ENCODE measurements at regions not wholly inside any gene's neighbourhood (a gene's known extent, or its start where the extent isn't known, plus 50 kb on each side); places are given as distances from the start of the nearest gene placed in this dataset.

- Histone ChIP-seq H3K4me3 (ENCODE audit: insufficient read length, low read depth) (no peak overlapping the region), H3K4me1 (ENCODE audit: insufficient read depth, insufficient read length) (peaks cover 3% of the 10 kb centered on the region), H3K9ac (ENCODE audit: insufficient read length, low read depth) (no peak overlapping the region), H3K27me3 (ENCODE audit: insufficient read depth, insufficient read length) (no peaks in the 10 kb centered on the region), H3K36me3 (ENCODE audit: insufficient read depth, insufficient read length, low read length) (no peaks in the 10 kb centered on the region), H3K9me3 (ENCODE audit: insufficient read depth, low read length) (0 out of 2 replicates have a peak, but pooled peaks cover 5% of the 10 kb centered on the region)
- no peak for DNase-seq (ENCODE audit: low read depth, low spot score)
- TF ChIP-seq SUZ12 (IDR thresholded peaks at IDR 0.05; ENCODE audit: extremely low read depth, insufficient read depth, insufficient read length) (no peak), YY1 (IDR thresholded peaks at IDR 0.05; ENCODE audit: insufficient read depth, insufficient read length) (no peak), ZNF274 (IDR thresholded peaks at IDR 0.05; ENCODE audit: low read depth, low read length) (no peak)
These were observed 713.5 kb upstream of the API5 start for GRCh38 chr11:42598341-42598740.

GRCh38 chr11:42620796-42621195 is 691.0 kb upstream of the API5 start:
- no peaks in the 10 kb centered on the region for H3K27me3 ChIP-seq (ENCODE audit: insufficient read depth, insufficient read length)
- no peak for DNase-seq (ENCODE audit: low read depth, low spot score)
- H3K9me3 ChIP-seq (ENCODE audit: insufficient read depth, low read length): no peaks in the 10 kb centered on the region
- no peaks in the 10 kb centered on the region for H3K36me3 ChIP-seq (ENCODE audit: insufficient read depth, insufficient read length, low read length)
- no peak overlapping the region for H3K4me3 ChIP-seq (ENCODE audit: insufficient read length, low read depth)
- H3K9ac ChIP-seq (ENCODE audit: insufficient read length, low read depth): no peak overlapping the region
- H3K4me1 ChIP-seq (ENCODE audit: insufficient read depth, insufficient read length): no peaks in the 10 kb centered on the region
- no peak for TF ChIP-seq ZNF274 (IDR thresholded peaks at IDR 0.05; ENCODE audit: low read depth, low read length)
- TF ChIP-seq SUZ12 (IDR thresholded peaks at IDR 0.05; ENCODE audit: extremely low read depth, insufficient read depth, insufficient read length): no peak
- TF ChIP-seq YY1 (IDR thresholded peaks at IDR 0.05; ENCODE audit: insufficient read depth, insufficient read length): no peak

- Histone ChIP-seq H3K9ac (ENCODE audit: insufficient read length, low read depth) (no peak overlapping the region), H3K9me3 (ENCODE audit: insufficient read depth, low read length) (no peaks in the 10 kb centered on the region), H3K4me3 (ENCODE audit: insufficient read length, low read depth) (no peak overlapping the region), H3K4me1 (ENCODE audit: insufficient read depth, insufficient read length) (no peaks in the 10 kb centered on the region), H3K27me3 (ENCODE audit: insufficient read depth, insufficient read length) (no peaks in the 10 kb centered on the region), H3K36me3 (ENCODE audit: insufficient read depth, insufficient read length, low read length) (no peaks in the 10 kb centered on the region)
- no peak for TF ChIP-seq YY1 (IDR thresholded peaks at IDR 0.05; ENCODE audit: insufficient read depth, insufficient read length)
- no peak for TF ChIP-seq SUZ12 (IDR thresholded peaks at IDR 0.05; ENCODE audit: extremely low read depth, insufficient read depth, insufficient read length)
- TF ChIP-seq ZNF274 (IDR thresholded peaks at IDR 0.05; ENCODE audit: low read depth, low read length): no peak
- DNase-seq (ENCODE audit: low read depth, low spot score): no peak
These were observed 685.8 kb upstream of the API5 start for GRCh38 chr11:42625757-42626665.

GRCh38 chr11:42631220-42631843 is 680.5 kb upstream of the API5 start:
- H3K36me3 ChIP-seq (ENCODE audit: insufficient read depth, insufficient read length, low read length): no peaks in the 10 kb centered on the region
- H3K4me1 ChIP-seq (ENCODE audit: insufficient read depth, insufficient read length): no peaks in the 10 kb centered on the region
- no peaks in the 10 kb centered on the region for H3K27me3 ChIP-seq (ENCODE audit: insufficient read depth, insufficient read length)
- H3K9me3 ChIP-seq (ENCODE audit: insufficient read depth, low read length): no peaks in the 10 kb centered on the region
- peak; percentile 20 for DNase-seq (ENCODE audit: low read depth, low spot score)
- no peak overlapping the region for H3K4me3 ChIP-seq (ENCODE audit: insufficient read length, low read depth)
- TF ChIP-seq ZNF274 (IDR thresholded peaks at IDR 0.05; ENCODE audit: low read depth, low read length) (no peak), SUZ12 (IDR thresholded peaks at IDR 0.05; ENCODE audit: extremely low read depth, insufficient read depth, insufficient read length) (no peak), YY1 (IDR thresholded peaks at IDR 0.05; ENCODE audit: insufficient read depth, insufficient read length) (no peak)
- no peak overlapping the region for H3K9ac ChIP-seq (ENCODE audit: insufficient read length, low read depth)

GRCh38 chr11:42646959-42647358 is 664.8 kb upstream of the API5 start:
- TF ChIP-seq ZNF274 (IDR thresholded peaks at IDR 0.05; ENCODE audit: low read depth, low read length) (no peak), SUZ12 (IDR thresholded peaks at IDR 0.05; ENCODE audit: extremely low read depth, insufficient read depth, insufficient read length) (no peak)
- Histone ChIP-seq H3K9me3 (ENCODE audit: insufficient read depth, low read length) (no peaks in the 10 kb centered on the region), H3K4me1 (ENCODE audit: insufficient read depth, insufficient read length) (no peaks in the 10 kb centered on the region), H3K9ac (ENCODE audit: insufficient read length, low read depth) (no peak overlapping the region), H3K36me3 (ENCODE audit: insufficient read depth, insufficient read length, low read length) (no peaks in the 10 kb centered on the region), H3K27me3 (ENCODE audit: insufficient read depth, insufficient read length) (no peaks in the 10 kb centered on the region), H3K4me3 (ENCODE audit: insufficient read length, low read depth) (no peak overlapping the region)
- DNase-seq (ENCODE audit: low read depth, low spot score): no peak

GRCh38 chr11:42647993-42648392 is 663.8 kb upstream of the API5 start:
- Histone ChIP-seq H3K27me3 (ENCODE audit: insufficient read depth, insufficient read length) (no peaks in the 10 kb centered on the region), H3K36me3 (ENCODE audit: insufficient read depth, insufficient read length, low read length) (no peaks in the 10 kb centered on the region), H3K4me3 (ENCODE audit: insufficient read length, low read depth) (no peak overlapping the region), H3K4me1 (ENCODE audit: insufficient read depth, insufficient read length) (no peaks in the 10 kb centered on the region), H3K9ac (ENCODE audit: insufficient read length, low read depth) (no peak overlapping the region), H3K9me3 (ENCODE audit: insufficient read depth, low read length) (no peaks in the 10 kb centered on the region)
- no peak for DNase-seq (ENCODE audit: low read depth, low spot score)
- TF ChIP-seq YY1 (IDR thresholded peaks at IDR 0.05; ENCODE audit: insufficient read depth, insufficient read length) (no peak), SUZ12 (IDR thresholded peaks at IDR 0.05; ENCODE audit: extremely low read depth, insufficient read depth, insufficient read length) (no peak), ZNF274 (IDR thresholded peaks at IDR 0.05; ENCODE audit: low read depth, low read length) (no peak)

GRCh38 chr11:42651621-42652020 is 660.2 kb upstream of the API5 start:
- H3K9ac ChIP-seq (ENCODE audit: insufficient read length, low read depth): no peak overlapping the region
- TF ChIP-seq ZNF274 (IDR thresholded peaks at IDR 0.05; ENCODE audit: low read depth, low read length) (no peak), SUZ12 (IDR thresholded peaks at IDR 0.05; ENCODE audit: extremely low read depth, insufficient read depth, insufficient read length) (no peak), YY1 (IDR thresholded peaks at IDR 0.05; ENCODE audit: insufficient read depth, insufficient read length) (no peak)
- H3K4me1 ChIP-seq (ENCODE audit: insufficient read depth, insufficient read length): no peaks in the 10 kb centered on the region
- no peaks in the 10 kb centered on the region for H3K36me3 ChIP-seq (ENCODE audit: insufficient read depth, insufficient read length, low read length)
- H3K4me3 ChIP-seq (ENCODE audit: insufficient read length, low read depth): no peak overlapping the region
- no peak for DNase-seq (ENCODE audit: low read depth, low spot score)
- no peaks in the 10 kb centered on the region for H3K9me3 ChIP-seq (ENCODE audit: insufficient read depth, low read length)
- H3K27me3 ChIP-seq (ENCODE audit: insufficient read depth, insufficient read length): no peaks in the 10 kb centered on the region

All from NT2/D1 (cell line).